HT1080 (cell line): ENCODE measurements at regions not wholly inside any gene's neighbourhood (a gene's known extent, or its start where the extent isn't known, plus 50 kb on each side); places are given as distances from the start of the nearest gene placed in this dataset.

Experiments
- DNase-seq: peaks from one replicate; pipeline ENCODE4 v3.0.0-alpha.2; 2015; ENCODE audit warnings: low read depth

DNA sequence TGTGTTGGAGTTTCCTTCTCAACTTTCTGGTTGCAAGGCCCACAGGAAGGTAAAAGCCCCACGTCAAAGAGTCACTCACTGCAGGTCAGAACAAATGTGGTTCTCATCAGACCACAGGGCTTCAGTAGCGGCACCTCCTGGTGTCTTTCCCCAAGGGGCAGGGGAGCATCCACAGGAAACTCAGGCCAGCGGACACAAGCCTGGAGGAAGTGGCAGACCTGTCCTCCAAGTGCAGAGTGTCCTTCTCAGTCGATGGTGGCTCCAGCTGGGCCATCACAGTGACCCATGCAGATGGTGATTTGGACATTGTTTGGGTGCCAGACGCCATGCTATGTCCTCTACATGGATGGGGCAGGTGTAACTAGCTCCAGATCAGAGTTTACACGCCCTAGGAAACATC is 84.9 kb downstream of the ACKR3 start:
- no peak for DNase-seq

DNA sequence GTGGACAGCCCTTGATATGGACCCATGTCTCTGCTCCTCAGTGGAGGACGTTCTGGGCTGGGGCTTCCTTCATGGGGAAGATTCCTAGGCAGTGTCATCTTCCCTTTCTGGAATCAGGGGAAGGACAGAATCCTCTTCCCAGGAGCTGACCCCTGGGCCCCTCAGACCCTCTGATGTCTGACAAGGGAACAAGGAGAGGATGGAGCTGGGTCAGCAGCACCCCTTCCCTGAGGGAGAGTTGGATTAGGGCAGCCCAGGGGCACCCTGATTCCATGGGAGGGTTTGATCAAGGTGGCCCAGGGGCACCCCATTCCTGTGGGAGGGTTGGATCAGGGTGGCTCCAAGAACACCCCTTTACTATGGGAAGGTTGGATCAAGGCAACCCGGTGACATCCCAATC is 86.5 kb downstream of the ACKR3 start:
- DNase-seq, result no peak

DNA sequence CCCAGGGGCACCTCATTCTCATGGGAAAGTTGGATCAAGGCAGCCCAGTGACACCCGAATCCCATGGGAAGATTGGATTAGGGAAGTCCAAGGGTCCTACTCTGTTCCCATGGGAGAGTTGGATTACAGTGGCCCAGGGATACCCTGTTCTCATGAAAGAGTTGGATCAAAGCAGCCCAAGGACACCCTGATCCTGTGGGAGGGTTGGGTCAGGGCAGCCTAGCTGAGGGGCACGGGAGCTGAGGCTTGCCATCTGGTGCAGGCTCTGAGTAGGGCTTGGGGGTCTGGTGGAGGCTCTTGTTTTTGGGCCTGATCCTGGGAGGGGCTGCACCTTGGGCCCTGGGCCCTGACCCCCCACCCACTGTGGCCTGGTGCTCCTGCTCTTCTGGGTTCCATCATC is 87.1 kb downstream of the ACKR3 start:
- DNase-seq, result no peak

DNA sequence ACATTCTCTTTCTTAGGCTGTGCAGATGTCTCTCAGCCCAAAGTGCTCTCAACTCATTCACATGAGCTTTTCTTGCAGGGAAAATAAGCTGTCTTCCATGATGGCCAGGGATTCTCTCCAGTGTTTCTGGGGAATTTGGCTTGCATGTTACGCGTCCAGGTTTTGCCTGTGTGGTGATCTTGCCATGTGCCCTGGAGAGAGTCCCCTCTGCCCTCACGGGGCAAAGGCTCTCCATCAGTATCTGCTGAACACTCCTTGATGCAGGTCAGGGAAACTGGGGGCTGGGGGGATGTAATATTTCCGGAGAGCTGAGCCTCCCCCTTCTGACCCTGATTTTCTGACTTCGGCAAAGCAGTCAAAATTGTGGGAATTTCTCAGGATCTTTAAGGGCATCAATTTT is 87.6 kb downstream of the ACKR3 start:
- no peak for DNase-seq

DNA sequence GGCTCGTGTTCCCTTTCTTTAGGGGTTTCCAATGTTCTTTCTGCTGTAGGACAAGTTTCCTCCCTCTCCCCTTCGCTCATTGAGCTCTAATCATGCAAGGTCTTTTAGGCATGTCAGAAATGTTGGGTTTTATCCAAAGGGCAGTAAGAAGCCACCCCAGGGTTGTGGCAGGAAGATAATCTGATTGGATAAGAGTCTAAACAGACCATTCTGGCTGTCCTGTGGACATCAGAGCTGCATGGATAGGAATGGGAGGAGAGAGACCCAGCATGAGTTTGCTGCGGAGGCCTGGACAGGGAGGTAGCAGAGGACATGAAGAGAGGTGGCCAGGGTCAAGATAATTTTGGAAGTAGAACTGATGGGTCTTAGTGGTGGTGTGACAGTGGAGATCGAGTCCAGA is 88.2 kb downstream of the ACKR3 start:
- DNase-seq, result no peak

DNA sequence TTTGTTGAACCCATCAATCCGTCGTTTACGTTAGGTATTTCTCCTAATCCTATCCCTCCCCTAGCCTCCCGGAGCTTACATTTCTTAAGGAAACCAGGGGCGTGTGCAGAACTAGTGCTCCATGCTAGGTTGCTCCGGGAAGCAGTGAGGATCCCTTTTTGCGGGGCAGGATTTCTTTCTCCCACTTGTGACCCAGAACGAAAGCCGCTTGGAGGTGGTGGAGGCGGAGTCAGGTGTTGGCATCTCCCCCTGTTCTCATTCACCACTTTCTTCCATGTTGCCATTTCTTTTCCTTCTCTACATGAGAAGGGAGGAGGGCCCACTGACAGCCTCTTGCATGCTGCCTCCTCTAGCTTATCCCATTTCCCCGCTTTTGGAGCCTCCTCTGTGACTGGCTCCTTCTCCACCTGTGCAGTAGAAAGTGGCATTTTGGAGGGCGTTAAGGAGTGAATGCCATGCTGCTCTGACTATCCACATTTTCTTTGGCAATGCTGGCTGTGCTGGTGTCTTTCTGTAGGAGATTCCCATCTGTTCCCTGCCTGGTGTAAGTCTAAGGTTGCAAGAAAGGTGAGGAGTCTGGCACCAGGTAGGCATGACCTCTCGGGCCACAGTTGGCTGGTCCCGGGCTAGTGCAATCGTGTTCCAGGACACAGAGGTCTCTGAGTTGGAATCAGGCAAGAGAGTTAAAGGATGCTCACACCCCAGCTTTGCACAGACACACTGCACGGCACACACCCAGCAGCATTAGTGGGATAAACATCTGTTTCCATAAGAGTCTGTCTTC is 89.5 kb downstream of the ACKR3 start:
- DNase-seq, result no peak

DNA sequence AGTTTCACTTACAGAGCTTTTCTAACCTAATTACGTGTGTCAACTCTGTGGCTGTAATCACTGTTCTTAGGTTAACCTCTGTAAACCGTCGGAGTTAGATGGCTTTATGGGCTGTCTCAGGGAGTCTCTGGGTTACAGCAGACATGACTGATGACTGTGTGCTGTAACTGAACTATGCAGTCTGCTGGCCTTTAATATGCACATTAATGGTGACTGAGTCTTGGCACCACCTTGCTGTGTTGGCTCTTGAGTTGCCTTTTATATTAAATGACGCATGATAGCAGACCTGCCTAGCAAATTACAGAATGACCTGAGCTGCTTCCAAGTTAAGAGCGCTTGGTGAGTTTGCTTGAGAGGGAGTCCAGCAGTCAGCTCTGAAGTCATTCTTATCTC is 90.1 kb downstream of the ACKR3 start:
- no peak for DNase-seq

DNA sequence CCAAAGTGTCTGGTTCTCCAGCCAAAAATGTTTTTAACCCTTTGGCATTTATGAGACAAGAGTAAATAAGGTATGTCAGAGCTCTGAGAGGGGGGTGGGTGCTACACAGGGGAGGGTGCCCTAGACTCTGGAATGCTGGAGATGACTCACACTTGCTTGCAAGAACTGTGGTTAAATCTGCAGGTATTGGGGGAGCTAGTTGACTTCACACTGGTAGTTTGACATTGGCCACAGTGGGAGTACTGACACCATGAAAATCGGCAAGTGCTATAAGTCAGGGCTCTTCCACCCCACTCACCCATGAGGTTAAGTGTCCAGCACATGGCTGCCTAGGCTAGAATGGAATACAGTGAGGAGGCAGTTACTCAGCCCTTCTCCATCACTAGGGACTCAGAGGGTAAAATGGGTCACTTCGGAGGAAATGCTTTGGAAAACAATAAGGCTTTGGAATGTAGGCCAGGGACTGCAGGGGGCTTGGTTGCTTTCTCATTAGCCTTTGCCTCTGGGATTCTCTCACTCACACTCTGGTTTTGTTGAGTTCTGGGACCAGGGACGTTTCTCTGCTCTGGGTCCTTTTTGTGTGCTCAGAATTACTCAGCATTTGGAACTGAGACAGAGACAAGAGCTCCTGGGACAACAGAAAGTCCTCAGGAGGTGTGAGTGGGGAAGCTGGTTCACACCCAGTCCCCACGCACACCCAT is 91.6 kb downstream of the ACKR3 start:
- DNase-seq, result peak; percentile 72

DNA sequence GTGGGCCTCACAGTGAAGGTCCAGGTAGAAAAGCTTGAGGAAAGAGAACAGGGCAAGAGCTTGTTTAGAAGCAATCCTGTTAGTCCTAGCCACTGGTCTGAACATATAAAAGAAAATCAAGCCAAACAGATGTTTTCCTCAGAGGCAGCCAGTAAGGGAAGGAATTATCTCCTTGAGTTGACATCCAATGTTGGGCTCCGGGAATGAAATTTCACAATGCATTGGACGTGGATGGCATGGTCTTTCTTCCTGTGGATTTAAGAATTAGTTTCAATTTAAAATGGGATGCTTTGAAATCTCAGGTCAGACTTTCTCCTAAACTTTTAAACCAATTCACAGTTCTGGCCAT is 92.1 kb downstream of the ACKR3 start:
- DNase-seq, result no peak

DNA sequence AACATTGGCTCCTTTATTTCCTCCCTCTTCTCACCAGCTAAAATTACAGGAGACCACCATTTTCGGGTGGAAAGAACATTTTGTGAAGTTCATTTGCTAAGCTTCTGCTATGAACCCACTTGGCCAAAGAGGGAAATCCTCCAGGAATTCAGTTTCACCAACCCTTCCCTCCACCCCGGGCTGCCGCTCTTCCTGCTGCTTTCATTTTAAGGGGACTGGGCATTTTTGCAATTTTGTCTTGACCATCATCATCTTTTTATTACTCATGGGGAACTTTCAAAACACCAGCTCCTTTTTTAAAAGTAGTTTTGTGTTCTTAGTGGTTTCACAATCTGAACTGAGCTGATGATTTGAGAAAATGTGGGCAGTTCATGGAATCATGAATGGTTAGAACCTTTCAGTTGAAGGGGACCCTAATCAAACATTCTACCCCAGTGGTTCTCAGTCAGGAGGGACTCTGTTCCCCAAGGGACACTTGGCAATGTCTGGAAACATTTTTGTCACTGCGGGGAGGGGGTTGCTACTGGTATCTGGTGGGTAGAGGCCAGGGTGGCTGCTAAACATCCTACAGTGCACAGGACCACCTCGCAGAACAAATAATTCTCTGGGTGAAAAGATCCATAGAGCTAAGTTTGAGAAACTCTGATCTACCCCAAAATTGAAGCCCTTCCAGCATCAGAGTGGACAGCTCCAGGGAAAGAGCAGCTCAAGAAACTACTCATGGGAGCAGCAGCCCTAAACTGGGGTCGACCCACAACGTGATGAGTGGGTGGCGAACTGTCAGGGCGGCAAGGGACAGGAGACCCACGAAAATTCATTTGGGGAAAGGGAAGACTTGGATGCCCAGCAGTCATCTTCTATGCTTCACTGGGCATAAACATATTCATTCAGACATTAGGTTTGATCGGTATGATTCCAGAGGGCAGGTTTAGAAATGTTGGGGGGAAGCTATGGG is 92.9 kb downstream of the ACKR3 start:
- no peak for DNase-seq

DNA sequence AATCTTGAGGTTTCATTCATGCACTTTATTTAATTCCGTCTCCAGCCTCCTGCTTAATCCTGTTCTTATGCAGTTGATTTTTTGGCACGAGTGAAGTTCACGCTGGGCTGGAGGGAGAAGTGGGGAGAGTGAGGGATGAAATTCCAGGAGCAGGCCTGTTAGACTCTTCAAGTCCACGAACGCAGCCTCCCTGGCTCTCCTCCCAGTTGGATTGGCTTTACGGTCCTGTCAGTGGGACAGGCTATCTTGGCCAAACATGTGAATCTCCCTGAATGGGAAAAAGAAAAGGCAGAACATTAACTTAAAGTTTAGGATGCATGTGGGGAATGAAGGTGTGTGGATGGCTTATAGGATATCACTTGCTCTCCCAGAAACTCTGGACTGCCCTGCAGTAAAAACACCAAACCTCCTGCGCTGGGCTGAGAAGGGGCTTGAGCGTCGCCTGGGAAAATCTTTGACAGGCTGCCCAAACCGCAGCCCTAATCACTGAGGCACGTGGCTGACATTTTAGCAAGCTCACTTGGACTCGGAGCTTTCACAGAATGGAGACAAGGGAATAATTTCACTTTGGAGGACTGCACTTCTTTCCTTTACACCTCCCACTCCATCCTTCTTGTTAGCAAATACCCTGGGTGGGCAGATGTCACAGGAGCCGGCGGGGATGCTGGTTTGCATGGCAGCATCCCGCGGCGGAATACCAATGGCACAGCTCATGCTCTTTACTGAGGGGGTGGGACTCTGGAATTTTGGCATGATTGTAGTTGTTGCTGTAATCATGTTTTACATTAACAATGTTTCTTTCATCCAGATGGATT is 93.9 kb downstream of the ACKR3 start:
- no peak for DNase-seq

DNA sequence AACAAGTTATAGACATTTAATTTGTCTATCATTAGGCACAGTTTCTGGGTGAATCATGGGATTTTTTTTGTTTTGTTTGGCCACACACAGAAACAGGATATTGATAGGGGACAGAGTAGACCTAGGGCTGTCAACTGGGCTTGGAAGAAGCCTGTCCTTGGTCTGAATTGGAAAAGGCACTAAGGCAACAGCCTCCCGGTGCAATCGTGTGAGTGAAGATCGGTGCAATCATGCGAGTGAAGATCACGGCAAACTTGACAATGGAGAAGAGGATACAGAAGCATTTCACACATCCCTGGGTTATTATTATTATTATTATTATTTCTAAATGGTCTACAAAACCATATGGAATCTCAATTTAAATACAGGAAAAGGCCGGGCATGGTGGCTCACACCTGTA is 94.5 kb downstream of the ACKR3 start:
- no peak for DNase-seq

DNA sequence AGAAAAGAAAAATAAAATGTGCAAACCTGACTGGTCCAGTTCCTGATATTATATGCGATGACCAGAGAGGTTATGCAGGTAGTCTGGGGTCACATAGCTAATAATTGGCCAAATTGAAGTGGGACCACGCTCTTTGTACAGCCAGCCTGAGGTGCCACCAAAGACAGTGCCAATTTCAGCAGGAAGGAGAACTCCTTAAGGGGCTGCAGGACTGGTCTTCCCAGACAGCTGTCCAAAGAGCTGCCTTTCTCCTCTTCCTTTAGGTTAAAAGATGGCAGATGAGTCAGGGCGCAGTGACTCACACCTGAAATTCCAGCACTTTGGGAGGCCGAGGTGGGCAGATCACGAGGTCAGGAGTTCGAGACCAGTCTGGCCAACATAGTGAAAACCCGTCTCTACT is 95.5 kb downstream of the ACKR3 start:
- DNase-seq, result peak; percentile 36

DNA sequence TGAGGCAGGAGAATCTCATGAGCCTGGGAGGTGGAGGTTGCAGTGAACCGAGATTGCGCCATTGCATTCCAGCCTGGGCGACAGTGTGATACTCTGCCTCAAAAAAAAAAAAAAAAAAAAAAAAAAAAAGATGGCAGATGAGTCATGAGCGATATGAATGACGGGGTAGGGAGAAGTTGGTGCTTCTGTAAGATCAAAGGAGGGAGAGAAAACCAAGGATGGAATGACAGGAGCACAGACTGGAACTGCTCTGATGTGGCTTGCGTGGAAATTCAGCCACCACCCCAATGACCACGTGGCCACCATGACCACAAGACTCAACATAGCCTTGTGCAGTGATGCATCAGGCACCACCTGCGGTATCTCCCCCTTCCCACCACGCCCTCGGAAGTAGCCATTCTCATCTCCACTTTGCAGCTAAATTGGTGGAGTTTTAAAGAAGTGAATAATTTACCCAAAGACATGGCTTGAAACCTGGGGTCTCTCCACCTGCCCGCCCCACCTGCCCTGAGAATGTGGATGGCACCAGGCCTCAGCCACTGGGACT is 96.0 kb downstream of the ACKR3 start:
- peak; percentile 55 for DNase-seq

DNA sequence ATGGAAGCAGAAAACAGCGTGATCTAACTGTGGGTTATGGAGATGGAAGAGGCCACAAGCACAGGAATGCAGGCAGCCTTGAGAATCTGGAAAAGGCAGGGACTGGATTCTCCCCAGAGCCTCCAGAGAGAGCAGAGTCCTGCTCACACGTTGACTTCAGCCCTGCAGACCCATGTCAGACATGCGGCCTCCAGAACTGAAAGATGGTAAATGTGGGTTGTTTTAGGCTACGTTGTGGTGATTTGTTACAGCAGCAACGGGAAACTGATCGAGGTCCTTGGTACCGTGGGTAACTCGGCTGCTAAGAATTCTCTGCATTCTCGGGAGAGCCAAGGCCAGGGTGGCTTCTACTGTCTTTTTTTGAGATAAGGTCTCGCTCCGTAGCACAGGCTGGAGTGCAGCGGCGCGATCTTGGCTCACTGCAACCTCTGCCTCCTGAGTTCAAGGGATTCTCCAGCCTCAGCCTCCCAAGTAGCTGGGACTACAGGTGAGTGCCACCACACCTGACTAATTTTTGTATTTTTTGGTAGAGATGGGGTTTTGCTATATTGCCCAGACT is 97.1 kb downstream of the ACKR3 start:
- no peak for DNase-seq

DNA sequence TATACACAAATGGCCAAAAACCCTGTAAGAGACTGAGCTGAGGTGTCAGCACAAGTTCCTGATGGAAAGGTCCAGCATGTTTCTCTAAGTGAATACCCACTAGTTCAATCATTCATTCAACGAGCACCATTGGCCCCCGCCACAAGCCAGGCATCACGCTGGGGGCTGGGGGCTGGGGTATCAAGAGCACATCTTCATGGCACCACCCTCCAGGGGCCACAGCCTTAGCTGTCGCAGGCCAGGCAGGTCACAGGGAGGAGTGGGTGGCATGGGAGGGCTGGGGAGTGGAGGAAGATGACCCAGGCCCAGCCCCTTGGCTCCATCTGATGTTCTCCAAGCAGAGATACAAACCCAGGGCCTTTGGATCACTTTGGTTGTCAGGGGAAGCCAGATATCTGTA is 97.9 kb downstream of the ACKR3 start:
- no peak for DNase-seq

DNA sequence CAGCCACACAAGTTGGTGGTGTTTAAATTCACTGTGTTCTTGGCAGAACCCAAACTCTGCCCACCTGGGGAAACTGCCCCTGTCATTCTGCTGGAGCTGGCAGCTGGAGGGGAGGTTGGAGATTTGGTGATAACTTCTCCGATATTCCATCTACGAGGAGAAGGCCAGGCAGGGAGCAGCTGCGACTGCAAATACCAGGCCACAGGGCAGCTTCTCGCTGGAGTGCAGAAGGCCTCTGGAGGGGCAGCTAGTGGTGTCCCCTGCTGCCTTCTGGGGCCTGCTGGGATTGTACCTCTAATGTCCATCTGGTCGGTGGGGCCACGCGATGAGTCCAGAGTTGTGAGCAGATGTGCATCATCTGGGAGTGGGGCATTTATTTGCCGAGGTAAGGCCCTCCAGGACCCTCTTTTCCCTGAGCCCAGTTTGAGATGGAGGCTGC is 98.9 kb downstream of the ACKR3 start:
- DNase-seq, result no peak

DNA sequence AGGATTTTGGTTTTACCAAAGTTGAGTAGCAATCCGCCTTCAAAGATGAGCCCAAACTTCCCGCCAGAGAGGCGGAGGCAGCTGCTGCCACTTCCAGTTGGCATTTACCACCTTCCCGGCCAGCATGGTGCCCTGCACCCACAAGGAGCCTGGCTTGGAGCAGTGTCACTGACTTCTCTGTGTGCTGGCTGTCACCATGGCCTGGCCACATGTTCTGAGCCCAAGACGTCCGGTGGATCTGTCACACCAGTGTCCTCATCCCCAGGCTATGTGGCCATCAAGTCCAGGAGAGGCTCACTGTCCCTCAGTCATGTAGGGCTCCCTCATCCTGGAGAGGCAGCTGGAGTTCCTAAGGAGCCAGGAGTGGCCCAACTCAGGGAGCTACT is 100.6 kb downstream of the ACKR3 start:
- no peak for DNase-seq

DNA sequence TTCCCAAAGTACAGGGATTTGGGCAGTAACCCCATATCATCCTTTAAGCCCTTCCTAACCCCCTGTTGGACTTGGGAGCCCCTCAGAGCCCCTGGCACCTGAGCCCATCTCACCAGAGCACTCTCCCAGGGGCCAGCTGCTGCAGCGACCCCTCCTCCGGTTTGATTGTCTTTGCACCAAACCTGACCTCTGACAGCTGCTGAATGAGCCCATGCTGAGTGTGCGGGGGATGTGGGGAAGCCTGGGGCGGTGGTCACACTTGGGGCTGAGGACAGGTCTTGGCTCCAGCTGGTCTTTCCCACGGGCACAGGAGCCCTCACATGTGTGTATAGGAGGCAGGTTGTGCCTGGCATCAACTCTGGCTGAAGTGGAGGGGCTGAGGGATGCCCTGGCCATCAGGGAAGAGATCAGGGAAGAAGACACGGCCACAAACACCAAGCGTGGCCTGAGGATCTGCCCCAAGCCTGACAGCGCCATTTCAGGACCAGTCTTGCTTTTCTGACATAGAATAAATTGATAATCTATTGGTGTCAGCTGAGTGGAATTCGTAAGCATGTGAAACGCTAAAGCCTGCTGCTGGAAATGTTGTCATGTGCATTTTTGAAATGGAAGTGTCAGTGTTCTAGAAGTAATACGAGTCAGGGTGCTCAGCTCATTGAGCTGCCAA is 102.4 kb downstream of the ACKR3 start:
- no peak for DNase-seq

DNA sequence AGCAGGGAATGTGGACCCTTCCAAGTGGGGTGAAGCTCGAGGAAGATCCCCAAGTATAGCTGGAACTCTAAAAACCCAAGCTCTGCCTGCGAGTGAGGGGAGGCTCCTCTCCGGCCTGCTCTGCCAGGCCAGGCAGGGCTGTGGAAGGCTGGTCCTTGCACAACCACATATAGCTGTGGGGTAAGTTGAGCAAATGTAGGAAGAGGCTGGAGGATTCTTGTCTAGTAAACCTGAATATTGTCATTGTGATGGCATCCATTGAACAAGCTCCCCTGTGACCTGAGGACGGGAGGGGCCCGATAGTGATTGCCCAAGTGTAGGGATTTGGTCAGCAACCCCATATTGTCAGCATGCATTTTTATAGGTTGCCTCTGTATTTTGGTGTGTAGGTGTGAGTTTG is 103.0 kb downstream of the ACKR3 start:
- no peak for DNase-seq
